Adrenal gland (tissue), 5 donors: ENCODE measurements at regions not wholly inside any gene's neighbourhood (a gene's known extent, or its start where the extent isn't known, plus 50 kb on each side); places are given as distances from the start of the nearest gene placed in this dataset.

Experiments used
- CTCF ChIP-seq, 6 experiments: fragments of 450-650 bp in 4 of 6; fragments of 200-600 bp in 2 of 6; sonication (generic) in 1 of 6; IDR thresholded peaks; 1 replicate in 5 of 6; 2 replicates in 1 of 6; pipeline versions ENCODE4 v1.5.1 to v1.8.0; 2016 to 2021; ENCODE audit warnings: antibody characterized with exemption in 6 of 6, mild to moderate bottlenecking in 2 of 6, moderate library complexity in 1 of 6
- POLR2A ChIP-seq, 2 donors: fragments of 450-650 bp; IDR thresholded peaks; one replicate each; pipeline ENCODE4 v1.6.1; 2017; ENCODE audit warnings: antibody characterized with exemption in 2 of 2, mild to moderate bottlenecking in 2 of 2, moderate library complexity in 1 of 2
- donor health status: DM: no; HTN: no; CAD: no.

- no peak for TF ChIP-seq POLR2A (IDR thresholded peaks at IDR 0.05)
- TF ChIP-seq CTCF (IDR thresholded peaks at IDR 0.05), result no peak
These were observed 112.4 kb upstream of the SLC1A3 start for GRCh38 chr5:36494028-36494427.
